OCI-LY3 (cell line): ENCODE measurements at regions not wholly inside any gene's neighbourhood (a gene's known extent, or its start where the extent isn't known, plus 50 kb on each side); places are given as distances from the start of the nearest gene placed in this dataset.

ENCODE experiments used
- H2AFZ ChIP-seq: fragments of 200-600, 300-600 bp; shearing (Covaris generic); 2 replicates; pipeline ENCODE4 v1.6.0; 2014; ENCODE audit warnings: antibody characterized with exemption, low read depth, low read length
- H3K27ac ChIP-seq: fragments of 200-600, 300-600 bp; sonication (generic); 2 replicates; pipeline ENCODE4 v1.5.1; 2014; ENCODE audit warnings: mild to moderate bottlenecking, low read length, moderate library complexity, mixed read lengths
- H3K27me3 ChIP-seq: fragments of 200-600, 300-600 bp; sonication (generic); 2 replicates; pipeline ENCODE4 v1.6.1; 2014; ENCODE audit warnings: low read depth, low read length, mixed read lengths
- H3K36me3 ChIP-seq: fragments of 200-600, 300-600 bp; sonication (generic); replicated peaks from 2 replicates; pipeline ENCODE3; 2014; ENCODE audit warnings: low read depth, low read length, mixed read lengths
- H3K4me1 ChIP-seq: fragments of 300-600, 200-600 bp; sonication (generic); 2 replicates; pipeline ENCODE4 v1.6.1; 2014; ENCODE audit warnings: low read length, mixed read lengths
- H3K4me2 ChIP-seq: fragments of 200-600, 300-600 bp; sonication (generic); 2 replicates; pipeline ENCODE4 v1.6.1; 2014; ENCODE audit warnings: low read length, mixed read lengths
- H3K4me3 ChIP-seq: fragments of 300-600, 200-600 bp; sonication (generic); 2 replicates; pipeline ENCODE4 v1.5.1; 2014; ENCODE audit warnings: antibody characterized with exemption, mild to moderate bottlenecking, low read length, moderate library complexity
- H3K79me2 ChIP-seq: fragments of 300-600, 200-600 bp; shearing (Covaris generic); 2 replicates; pipeline ENCODE4 v1.6.1; 2014; ENCODE audit warnings: mild to moderate bottlenecking, low read length, mixed read lengths
- H3K9ac ChIP-seq: fragments of 300-600, 200-600 bp; shearing (Covaris generic); 2 replicates; pipeline ENCODE4 v1.6.0; 2014; ENCODE audit warnings: mild to moderate bottlenecking, low read length, moderate library complexity
- H3K9me3 ChIP-seq: fragments of 200-600, 300-600 bp; shearing (Covaris generic); 2 replicates; pipeline ENCODE4 v1.6.1; 2014; ENCODE audit warnings: low read length, mixed read lengths; ENCODE audit not compliant: insufficient read depth
- H4K20me1 ChIP-seq: fragments of 200-600, 300-600 bp; sonication (generic); 2 replicates; pipeline ENCODE4 v1.6.1; 2016; ENCODE audit warnings: low read length, mixed read lengths; ENCODE audit not compliant: insufficient read depth
- CTCF ChIP-seq: fragments of 200-600, 300-600 bp; sonication (generic); IDR thresholded peaks from 2 replicates; pipeline ENCODE4 v1.5.1; 2014; ENCODE audit warnings: antibody characterized with exemption, low read length, low read depth
- EZH2phosphoT487 ChIP-seq: fragments of 200-600 bp; shearing (Covaris generic); IDR thresholded peaks from 2 replicates; pipeline ENCODE4 v1.6.1; 2018; ENCODE audit warnings: antibody characterized with exemption, mixed run types, low read depth

- Histone ChIP-seq H3K4me3 (no peak overlapping the region), H3K4me1 (no peaks in the 10 kb centered on the region), H3K4me2 (no peak overlapping the region), H3K27ac (no peak overlapping the region), H3K79me2 (no peaks in the 10 kb centered on the region), H3K9me3 (no peaks in the 10 kb centered on the region), H4K20me1 (no peaks in the 10 kb centered on the region), H3K36me3 (no peaks in the 10 kb centered on the region), H2AFZ (no peak overlapping the region), H3K9ac (no peak overlapping the region), H3K27me3 (no peaks in the 10 kb centered on the region)
- TF ChIP-seq EZH2phosphoT487 (no peak), CTCF (no peak)
These were observed 431.6 kb upstream of the VRK2 start for GRCh38 chr2:57614988-57615387.

- Histone ChIP-seq H3K79me2 (no peaks in the 10 kb centered on the region), H3K4me1 (no peaks in the 10 kb centered on the region), H2AFZ (no peak overlapping the region), H3K9ac (no peak overlapping the region), H3K9me3 (no peaks in the 10 kb centered on the region), H3K36me3 (no peaks in the 10 kb centered on the region), H3K27me3 (no peaks in the 10 kb centered on the region), H4K20me1 (no peaks in the 10 kb centered on the region), H3K4me2 (no peak overlapping the region), H3K27ac (no peak overlapping the region), H3K4me3 (no peak overlapping the region)
- TF ChIP-seq CTCF (no peak), EZH2phosphoT487 (no peak)
These were observed 430.6 kb upstream of the VRK2 start for GRCh38 chr2:57615855-57616556.

GRCh38 chr2:57617318-57617717 lies 429.3 kb upstream of the VRK2 start:
- no peak overlapping the region for H2AFZ ChIP-seq
- no peaks in the 10 kb centered on the region for H3K4me1 ChIP-seq
- no peak overlapping the region for H3K4me2 ChIP-seq
- no peaks in the 10 kb centered on the region for H3K9me3 ChIP-seq
- H3K4me3 ChIP-seq: no peak overlapping the region
- H3K9ac ChIP-seq: no peak overlapping the region
- no peaks in the 10 kb centered on the region for H3K27me3 ChIP-seq
- no peaks in the 10 kb centered on the region for H3K36me3 ChIP-seq
- no peaks in the 10 kb centered on the region for H4K20me1 ChIP-seq
- no peak overlapping the region for H3K27ac ChIP-seq
- TF ChIP-seq EZH2phosphoT487 (no peak), CTCF (no peak)
- no peaks in the 10 kb centered on the region for H3K79me2 ChIP-seq

- H3K4me1 ChIP-seq: no peaks in the 10 kb centered on the region
- H3K27ac ChIP-seq: no peak overlapping the region
- no peak overlapping the region for H3K9ac ChIP-seq
- H3K4me2 ChIP-seq: no peak overlapping the region
- H3K9me3 ChIP-seq: no peaks in the 10 kb centered on the region
- no peaks in the 10 kb centered on the region for H3K79me2 ChIP-seq
- no peak for TF ChIP-seq CTCF
- TF ChIP-seq EZH2phosphoT487: no peak
- H3K36me3 ChIP-seq: no peaks in the 10 kb centered on the region
- H3K4me3 ChIP-seq: no peak overlapping the region
- H4K20me1 ChIP-seq: no peaks in the 10 kb centered on the region
- no peak overlapping the region for H2AFZ ChIP-seq
- H3K27me3 ChIP-seq: no peaks in the 10 kb centered on the region
These were observed 425.4 kb upstream of the VRK2 start for GRCh38 chr2:57621122-57621663.
